ENCODE measurements at regions not wholly inside any gene's neighbourhood (a gene's known extent, or its start where the extent isn't known, plus 50 kb on each side); places are given as distances from the start of the nearest gene placed in this dataset.

DNA sequence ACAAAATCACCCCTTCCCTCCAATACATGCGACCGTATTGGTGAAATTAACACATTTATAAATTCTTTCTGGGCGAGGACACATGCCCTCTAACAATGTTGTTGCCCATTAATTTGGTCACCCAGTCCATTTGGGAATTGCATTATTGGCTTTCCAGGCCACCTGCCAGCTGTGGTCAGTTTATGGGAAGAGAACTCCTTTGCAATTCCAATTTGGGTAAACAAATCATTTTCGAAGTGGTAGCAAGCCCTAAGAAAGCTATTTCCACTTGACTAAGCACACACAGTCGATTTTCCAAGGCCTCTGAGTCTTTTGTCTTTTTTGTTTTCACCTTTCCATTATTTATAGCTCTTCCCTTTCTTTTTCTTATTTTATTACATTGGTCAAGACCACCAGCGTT, 362.3 kb upstream of the RGMA start (continued):
- TF ChIP-seq, protein P1, sequence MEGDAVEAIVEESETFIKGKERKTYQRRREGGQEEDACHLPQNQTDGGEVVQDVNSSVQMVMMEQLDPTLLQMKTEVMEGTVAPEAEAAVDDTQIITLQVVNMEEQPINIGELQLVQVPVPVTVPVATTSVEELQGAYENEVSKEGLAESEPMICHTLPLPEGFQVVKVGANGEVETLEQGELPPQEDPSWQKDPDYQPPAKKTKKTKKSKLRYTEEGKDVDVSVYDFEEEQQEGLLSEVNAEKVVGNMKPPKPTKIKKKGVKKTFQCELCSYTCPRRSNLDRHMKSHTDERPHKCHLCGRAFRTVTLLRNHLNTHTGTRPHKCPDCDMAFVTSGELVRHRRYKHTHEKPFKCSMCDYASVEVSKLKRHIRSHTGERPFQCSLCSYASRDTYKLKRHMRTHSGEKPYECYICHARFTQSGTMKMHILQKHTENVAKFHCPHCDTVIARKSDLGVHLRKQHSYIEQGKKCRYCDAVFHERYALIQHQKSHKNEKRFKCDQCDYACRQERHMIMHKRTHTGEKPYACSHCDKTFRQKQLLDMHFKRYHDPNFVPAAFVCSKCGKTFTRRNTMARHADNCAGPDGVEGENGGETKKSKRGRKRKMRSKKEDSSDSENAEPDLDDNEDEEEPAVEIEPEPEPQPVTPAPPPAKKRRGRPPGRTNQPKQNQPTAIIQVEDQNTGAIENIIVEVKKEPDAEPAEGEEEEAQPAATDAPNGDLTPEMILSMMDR (IDR thresholded peaks at IDR 0.05 in 2 of 3, conservative IDR thresholded peaks at IDR 0.05 in 1 of 3; ENCODE audit: borderline replicate concordance in 1 of 3, insufficient read depth in 1 of 3, low read depth in 2 of 3, low read length in 2 of 3), result no peak

DNA sequence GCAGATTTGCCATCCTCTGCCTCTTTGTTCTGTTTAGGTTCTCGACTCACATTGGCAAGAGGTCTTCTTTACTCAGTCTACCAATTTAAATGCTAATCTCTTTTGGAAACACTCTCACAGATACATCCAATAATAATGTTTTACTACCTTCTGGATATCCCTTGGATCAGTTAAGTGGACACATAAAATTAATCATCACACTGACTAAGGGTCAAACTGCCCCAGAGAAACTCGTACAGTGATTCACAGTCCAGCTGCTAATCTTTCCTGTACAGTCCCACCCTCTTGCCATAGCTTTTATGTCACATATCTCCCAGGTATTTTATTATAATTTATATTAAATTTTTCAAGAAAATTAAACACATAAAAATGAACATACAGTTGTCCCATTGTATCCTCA, 360.8 kb upstream of the RGMA start:
- H3K4me2 ChIP-seq (ENCODE audit: low read length), result no peak overlapping the region
- no peaks in the 10 kb centered on the region for H3K9me2 ChIP-seq (ENCODE audit: insufficient read depth)
- ATAC-seq (no peak), DNase-seq (ENCODE audit: low read depth, low spot score) (no peak)
- peaks cover 3% of the 10 kb centered on the region; the same call in 1 of the 2 replicates for H3K27me3 ChIP-seq (ENCODE audit: insufficient read depth, low read length)
- TF ChIP-seq SRF (IDR thresholded peaks at IDR 0.05; ENCODE audit: low read depth) (no peak), EZH2 (IDR thresholded peaks at IDR 0.05) (no peak), CBX3 (IDR thresholded peaks at IDR 0.05; ENCODE audit: low read depth) (no peak), JUND (IDR thresholded peaks at IDR 0.05) (no peak), SIN3A (IDR thresholded peaks at IDR 0.05; ENCODE audit: low read depth) (no peak)
- TF ChIP-seq, protein P2, sequence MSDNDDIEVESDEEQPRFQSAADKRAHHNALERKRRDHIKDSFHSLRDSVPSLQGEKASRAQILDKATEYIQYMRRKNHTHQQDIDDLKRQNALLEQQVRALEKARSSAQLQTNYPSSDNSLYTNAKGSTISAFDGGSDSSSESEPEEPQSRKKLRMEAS (IDR thresholded peaks at IDR 0.05), result no peak
- TF ChIP-seq, protein P3, sequence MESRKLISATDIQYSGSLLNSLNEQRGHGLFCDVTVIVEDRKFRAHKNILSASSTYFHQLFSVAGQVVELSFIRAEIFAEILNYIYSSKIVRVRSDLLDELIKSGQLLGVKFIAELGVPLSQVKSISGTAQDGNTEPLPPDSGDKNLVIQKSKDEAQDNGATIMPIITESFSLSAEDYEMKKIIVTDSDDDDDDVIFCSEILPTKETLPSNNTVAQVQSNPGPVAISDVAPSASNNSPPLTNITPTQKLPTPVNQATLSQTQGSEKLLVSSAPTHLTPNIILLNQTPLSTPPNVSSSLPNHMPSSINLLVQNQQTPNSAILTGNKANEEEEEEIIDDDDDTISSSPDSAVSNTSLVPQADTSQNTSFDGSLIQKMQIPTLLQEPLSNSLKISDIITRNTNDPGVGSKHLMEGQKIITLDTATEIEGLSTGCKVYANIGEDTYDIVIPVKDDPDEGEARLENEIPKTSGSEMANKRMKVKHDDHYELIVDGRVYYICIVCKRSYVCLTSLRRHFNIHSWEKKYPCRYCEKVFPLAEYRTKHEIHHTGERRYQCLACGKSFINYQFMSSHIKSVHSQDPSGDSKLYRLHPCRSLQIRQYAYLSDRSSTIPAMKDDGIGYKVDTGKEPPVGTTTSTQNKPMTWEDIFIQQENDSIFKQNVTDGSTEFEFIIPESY (IDR thresholded peaks at IDR 0.05; ENCODE audit: extremely low read depth, insufficient replicate concordance, low read length), result no peak
- TF ChIP-seq, protein P4, sequence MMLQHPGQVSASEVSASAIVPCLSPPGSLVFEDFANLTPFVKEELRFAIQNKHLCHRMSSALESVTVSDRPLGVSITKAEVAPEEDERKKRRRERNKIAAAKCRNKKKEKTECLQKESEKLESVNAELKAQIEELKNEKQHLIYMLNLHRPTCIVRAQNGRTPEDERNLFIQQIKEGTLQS (IDR thresholded peaks at IDR 0.05), result no peak
- TF ChIP-seq, protein P5, sequence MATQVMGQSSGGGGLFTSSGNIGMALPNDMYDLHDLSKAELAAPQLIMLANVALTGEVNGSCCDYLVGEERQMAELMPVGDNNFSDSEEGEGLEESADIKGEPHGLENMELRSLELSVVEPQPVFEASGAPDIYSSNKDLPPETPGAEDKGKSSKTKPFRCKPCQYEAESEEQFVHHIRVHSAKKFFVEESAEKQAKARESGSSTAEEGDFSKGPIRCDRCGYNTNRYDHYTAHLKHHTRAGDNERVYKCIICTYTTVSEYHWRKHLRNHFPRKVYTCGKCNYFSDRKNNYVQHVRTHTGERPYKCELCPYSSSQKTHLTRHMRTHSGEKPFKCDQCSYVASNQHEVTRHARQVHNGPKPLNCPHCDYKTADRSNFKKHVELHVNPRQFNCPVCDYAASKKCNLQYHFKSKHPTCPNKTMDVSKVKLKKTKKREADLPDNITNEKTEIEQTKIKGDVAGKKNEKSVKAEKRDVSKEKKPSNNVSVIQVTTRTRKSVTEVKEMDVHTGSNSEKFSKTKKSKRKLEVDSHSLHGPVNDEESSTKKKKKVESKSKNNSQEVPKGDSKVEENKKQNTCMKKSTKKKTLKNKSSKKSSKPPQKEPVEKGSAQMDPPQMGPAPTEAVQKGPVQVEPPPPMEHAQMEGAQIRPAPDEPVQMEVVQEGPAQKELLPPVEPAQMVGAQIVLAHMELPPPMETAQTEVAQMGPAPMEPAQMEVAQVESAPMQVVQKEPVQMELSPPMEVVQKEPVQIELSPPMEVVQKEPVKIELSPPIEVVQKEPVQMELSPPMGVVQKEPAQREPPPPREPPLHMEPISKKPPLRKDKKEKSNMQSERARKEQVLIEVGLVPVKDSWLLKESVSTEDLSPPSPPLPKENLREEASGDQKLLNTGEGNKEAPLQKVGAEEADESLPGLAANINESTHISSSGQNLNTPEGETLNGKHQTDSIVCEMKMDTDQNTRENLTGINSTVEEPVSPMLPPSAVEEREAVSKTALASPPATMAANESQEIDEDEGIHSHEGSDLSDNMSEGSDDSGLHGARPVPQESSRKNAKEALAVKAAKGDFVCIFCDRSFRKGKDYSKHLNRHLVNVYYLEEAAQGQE (IDR thresholded peaks at IDR 0.05; ENCODE audit: low read depth), result no peak
- no peaks in the 10 kb centered on the region for H4K20me1 ChIP-seq (ENCODE audit: insufficient read depth)
- H3K27ac ChIP-seq (ENCODE audit: low read depth, low read length), result no peak overlapping the region
- no peak overlapping the region for H3K4me3 ChIP-seq (replicated peaks in 1 of 2; ENCODE audit: low read depth in 1 of 2, low read length in 2 of 2)
- POLR2A ChIA-PET, result no interaction called here
- no TSS peak for BruUV-seq (replicated peaks)
- RAD21 ChIA-PET (ENCODE audit: low non-redundant PET in 1 of 2, low total read pairs in 2 of 2, uncharacterized antibody in 2 of 2, unreplicated experiment in 2 of 2), result no interaction called here
- CTCF ChIA-PET, result no interaction called here
- intact Hi-C loops (cut with micrococcal nuclease), result no loop called here
- H3K9me3 ChIP-seq (ENCODE audit: control insufficient read depth in 1 of 2, insufficient read depth in 1 of 2, low read depth in 1 of 2, low read length in 2 of 2), result no peaks in the 10 kb centered on the region
- no peaks in the 10 kb centered on the region for H3K79me2 ChIP-seq (ENCODE audit: insufficient read depth, low read length)
- no peak overlapping the region for H3K9ac ChIP-seq (ENCODE audit: low read length)
- H3K36me3 ChIP-seq (ENCODE audit: control insufficient read depth in 1 of 2, insufficient read depth in 2 of 2, low read length in 2 of 2), result no peaks in the 10 kb centered on the region
- H3K4me1 ChIP-seq (ENCODE audit: control insufficient read depth in 1 of 2, insufficient read depth in 2 of 2, low read length in 2 of 2), result no peaks in the 10 kb centered on the region
- H2AFZ ChIP-seq (ENCODE audit: low read depth, low read length, poor library complexity, severe bottlenecking), result no peak overlapping the region
